ENCODE measurements at regions not wholly inside any gene's neighbourhood (a gene's known extent, or its start where the extent isn't known, plus 50 kb on each side); places are given as distances from the start of the nearest gene placed in this dataset.

DNA sequence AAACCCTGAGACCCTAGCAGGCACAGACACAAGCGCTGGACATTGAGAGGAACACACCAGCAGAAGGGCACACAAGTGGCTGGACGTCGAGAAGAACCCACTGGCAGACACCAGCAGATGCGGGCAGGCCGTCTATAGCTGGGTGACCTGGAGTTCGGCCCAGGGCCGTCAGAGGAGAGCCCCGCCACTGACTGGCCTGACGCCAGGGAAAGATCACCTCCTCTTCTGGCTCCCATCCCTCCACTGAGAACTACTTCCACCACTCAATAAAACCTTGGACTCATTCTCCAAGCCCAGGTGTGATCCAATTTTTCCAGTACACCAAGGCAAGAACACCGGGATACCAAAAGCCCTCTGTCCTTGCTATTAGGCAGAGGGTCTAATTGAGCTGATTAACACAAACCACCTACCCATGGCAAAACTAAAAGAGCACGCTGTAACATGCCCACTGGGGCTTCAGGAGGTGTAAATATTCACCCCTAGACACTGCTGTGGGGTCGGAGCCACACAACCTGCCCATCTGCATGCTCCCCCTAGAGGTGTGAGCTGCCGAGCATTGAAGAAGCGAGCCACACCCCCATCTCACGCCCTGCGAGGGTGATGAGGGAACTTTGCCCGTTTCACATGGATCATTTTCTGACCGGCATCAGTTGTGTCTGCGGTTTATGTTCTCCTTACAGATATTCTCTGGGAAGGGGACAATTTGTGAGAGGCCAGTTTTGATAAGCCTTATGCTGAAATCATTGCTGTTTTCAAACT, 104.8 kb downstream of the HLX start:
- H3K27ac Mint-ChIP-seq = no peak overlapping the region
- H2AFZ ChIP-seq (ENCODE audit: insufficient read depth, low read depth, low read length, poor library complexity, severe bottlenecking) = no peak overlapping the region

More for the DNA sequence above, 104.8 kb downstream of the HLX start:
- Mint-ChIP-seq H3K4me3 (no peak overlapping the region), H3K9me3 (ENCODE audit: insufficient read depth) (peaks cover 1% of the 10 kb centered on the region), H3K4me1 (no peaks in the 10 kb centered on the region), H3K27me3 (no peaks in the 10 kb centered on the region)
- Histone ChIP-seq H3K9ac (ENCODE audit: low read length) (no peak overlapping the region), H3K4me2 (replicated peaks; ENCODE audit: low read depth, low read length, poor library complexity, severe bottlenecking) (no peak overlapping the region), H3K27ac (ENCODE audit: low read length in 2 of 2) (no peak overlapping the region), H3K4me1 (ENCODE audit: control insufficient read depth in 2 of 2, insufficient read depth in 2 of 2, low read length in 2 of 2) (no peaks in the 10 kb centered on the region), H3K4me3 (ENCODE audit: control extremely low read depth in 1 of 5, extremely low read depth in 1 of 5, insufficient read depth in 1 of 5, low read depth in 2 of 5, low read length in 4 of 5) (no peak overlapping the region), H3K27me3 (replicated peaks in 1 of 4; ENCODE audit: control extremely low read depth in 1 of 4, control insufficient read depth in 3 of 4, insufficient read depth in 4 of 4, low read length in 3 of 4) (no peaks in the 10 kb centered on the region), H3K79me2 (ENCODE audit: control insufficient read depth, insufficient read depth, low read length) (no peaks in the 10 kb centered on the region), H3K36me3 (replicated peaks in 1 of 2; ENCODE audit: control extremely low read depth in 1 of 2, control insufficient read depth in 1 of 2, extremely low read depth in 1 of 2, insufficient read depth in 2 of 2, low read length in 1 of 2) (no peaks in the 10 kb centered on the region), H4K20me1 (ENCODE audit: control insufficient read depth, insufficient read depth, low read length, poor library complexity, severe bottlenecking) (no peaks in the 10 kb centered on the region), H3K9me3 (ENCODE audit: control extremely low read depth in 1 of 3, control insufficient read depth in 2 of 3, insufficient read depth in 1 of 3, low read length in 2 of 3) (peaks cover 0 to 10% (median 4%) of the 10 kb centered on the region in 3 donors)
- DNase-seq = no peak
- no peak for ATAC-seq (ENCODE audit: low read depth)
- WGBS (ENCODE audit: insufficient coverage) = 93% methylated on average over 17 of the region's 19 CpGs
- POLR2A ChIA-PET = no interaction called here
- CTCF ChIA-PET = no interaction called here
- intact Hi-C loops (cut with micrococcal nuclease) = no loop called here
- TF ChIP-seq, protein P1, sequence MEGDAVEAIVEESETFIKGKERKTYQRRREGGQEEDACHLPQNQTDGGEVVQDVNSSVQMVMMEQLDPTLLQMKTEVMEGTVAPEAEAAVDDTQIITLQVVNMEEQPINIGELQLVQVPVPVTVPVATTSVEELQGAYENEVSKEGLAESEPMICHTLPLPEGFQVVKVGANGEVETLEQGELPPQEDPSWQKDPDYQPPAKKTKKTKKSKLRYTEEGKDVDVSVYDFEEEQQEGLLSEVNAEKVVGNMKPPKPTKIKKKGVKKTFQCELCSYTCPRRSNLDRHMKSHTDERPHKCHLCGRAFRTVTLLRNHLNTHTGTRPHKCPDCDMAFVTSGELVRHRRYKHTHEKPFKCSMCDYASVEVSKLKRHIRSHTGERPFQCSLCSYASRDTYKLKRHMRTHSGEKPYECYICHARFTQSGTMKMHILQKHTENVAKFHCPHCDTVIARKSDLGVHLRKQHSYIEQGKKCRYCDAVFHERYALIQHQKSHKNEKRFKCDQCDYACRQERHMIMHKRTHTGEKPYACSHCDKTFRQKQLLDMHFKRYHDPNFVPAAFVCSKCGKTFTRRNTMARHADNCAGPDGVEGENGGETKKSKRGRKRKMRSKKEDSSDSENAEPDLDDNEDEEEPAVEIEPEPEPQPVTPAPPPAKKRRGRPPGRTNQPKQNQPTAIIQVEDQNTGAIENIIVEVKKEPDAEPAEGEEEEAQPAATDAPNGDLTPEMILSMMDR (IDR thresholded peaks at IDR 0.05) = no peak
- no peak for TF ChIP-seq EZH2 (IDR thresholded peaks at IDR 0.05; ENCODE audit: borderline replicate concordance, insufficient read depth, low read depth, low read length, poor library complexity, severe bottlenecking)

All from B cell (primary cell).